Mesendoderm (in vitro differentiated cells): ENCODE measurements at regions not wholly inside any gene's neighbourhood (a gene's known extent, or its start where the extent isn't known, plus 50 kb on each side); places are given as distances from the start of the nearest gene placed in this dataset.
A peak's percentile ranks its signal among the peaks of the same experiment; 100 is the strongest.

ENCODE experiments used
- DNase-seq: peaks from one replicate; pipeline ENCODE4 v3.0.0; 2013
- H2AK5ac ChIP-seq: 2 replicates; pipeline ENCODE4 v1.6.1; 2013; ENCODE audit warnings: low read length, inconsistent platforms
- H2BK120ac ChIP-seq: 2 replicates; pipeline ENCODE4 v1.6.1; 2013; ENCODE audit warnings: low read depth, mild to moderate bottlenecking, low read length, moderate library complexity, mixed read lengths
- H2BK15ac ChIP-seq: replicated peaks from 2 replicates; pipeline ENCODE4 v1.6.1; 2013; ENCODE audit warnings: low read depth, mild to moderate bottlenecking, moderate library complexity
- H2BK5ac ChIP-seq: 2 replicates; pipeline ENCODE4 v1.6.1; 2013; ENCODE audit warnings: low read length, inconsistent platforms
- H3K18ac ChIP-seq: 2 replicates; pipeline ENCODE4 v1.6.1; 2013; ENCODE audit warnings: mild to moderate bottlenecking, low read length, mixed read lengths
- H3K23ac ChIP-seq: one replicate; pipeline ENCODE4 v1.6.1; 2013; ENCODE audit warnings: low read length
- H3K27ac ChIP-seq: 2 replicates; pipeline ENCODE4 v1.5.1; 2013; ENCODE audit warnings: low read depth, mild to moderate bottlenecking, inconsistent platforms, low read length, moderate library complexity
- H3K27me3 ChIP-seq: 2 replicates; pipeline ENCODE4 v1.6.1; 2013; ENCODE audit warnings: low read length, control low read depth, mild to moderate bottlenecking, inconsistent platforms; ENCODE audit not compliant: insufficient read depth, poor library complexity
- H3K36me3 ChIP-seq: 2 replicates; pipeline ENCODE4 v1.6.1; 2013; ENCODE audit warnings: low read length, inconsistent platforms; ENCODE audit not compliant: control insufficient read depth, insufficient read depth
- H3K4ac ChIP-seq: one replicate; pipeline ENCODE4 v1.6.1; 2013; ENCODE audit warnings: low read depth, mild to moderate bottlenecking, low read length, moderate library complexity
- H3K4me1 ChIP-seq: 2 replicates; pipeline ENCODE4 v1.6.1; 2013; ENCODE audit warnings: low read depth, low read length, inconsistent platforms; ENCODE audit not compliant: control insufficient read depth
- H3K4me2 ChIP-seq: 2 replicates; pipeline ENCODE4 v1.6.1; 2013; ENCODE audit warnings: low read length
- H3K4me3 ChIP-seq: 2 replicates; pipeline ENCODE4 v1.5.1; 2013; ENCODE audit warnings: mild to moderate bottlenecking, low read length
- H3K56ac ChIP-seq: one replicate; pipeline ENCODE4 v1.6.1; 2013; ENCODE audit warnings: low read length
- H3K79me1 ChIP-seq: 2 replicates; pipeline ENCODE4 v1.6.1; 2013; ENCODE audit warnings: low read length, inconsistent platforms
- H3K79me2 ChIP-seq: 2 replicates; pipeline ENCODE4 v1.6.1; 2013; ENCODE audit warnings: mild to moderate bottlenecking, low read length; ENCODE audit not compliant: control insufficient read depth, insufficient read depth
- H3K9ac ChIP-seq: 2 replicates; pipeline ENCODE4 v1.6.1; 2013; ENCODE audit warnings: low read length, inconsistent platforms
- H4K5ac ChIP-seq: one replicate; pipeline ENCODE4 v1.6.1; 2013; ENCODE audit warnings: low read length
- H4K8ac ChIP-seq: one replicate; pipeline ENCODE4 v1.6.1; 2013; ENCODE audit warnings: low read depth, mild to moderate bottlenecking, control low read depth, low read length, moderate library complexity
- WGBS: extraction: QIAGEN DNeasy Blood & Tissue Kit; methylation state at CpG from one replicate; pipeline ENCODE4 v1.1.7; 2013; ENCODE audit warnings: low lambda C conversion rate, missing lambda C conversion rate; ENCODE audit not compliant: insufficient coverage; ENCODE audit errors: extremely low coverage; 5-methylcytosine and 5-hydroxymethylcytosine counted together

- no peak overlapping the region for H2BK120ac ChIP-seq
- no CpG with 5 or more reads among the region's 6 CpGs for WGBS
- H3K36me3 ChIP-seq: no peaks in the 10 kb centered on the region
- no peaks in the 10 kb centered on the region for H3K27me3 ChIP-seq
- H2BK15ac ChIP-seq: no peak overlapping the region
- no peak overlapping the region for H3K9ac ChIP-seq
- no peak overlapping the region for H2AK5ac ChIP-seq
- no peak overlapping the region for H3K4ac ChIP-seq
- H3K56ac ChIP-seq: no peak overlapping the region
- H3K79me2 ChIP-seq: no peaks in the 10 kb centered on the region
- H3K4me1 ChIP-seq: no peaks in the 10 kb centered on the region
- no peak overlapping the region for H3K4me3 ChIP-seq
- no peak overlapping the region for H2BK5ac ChIP-seq
- H3K23ac ChIP-seq: no peak overlapping the region
- no peak overlapping the region for H3K27ac ChIP-seq
- H4K5ac ChIP-seq: no peak overlapping the region
- H4K8ac ChIP-seq: peak overlapping the region; percentile 28
- no peak for DNase-seq
- no peak overlapping the region for H3K4me2 ChIP-seq
- H3K79me1 ChIP-seq: no peaks in the 10 kb centered on the region
- H3K18ac ChIP-seq: no peak overlapping the region
These were observed 64.4 kb upstream of the FUCA2 start for GRCh38 chr6:143575901-143576426.

- Histone ChIP-seq H3K56ac (no peak overlapping the region), H2AK5ac (no peak overlapping the region), H4K8ac (no peak overlapping the region), H3K79me2 (no peaks in the 10 kb centered on the region), H3K4me3 (no peak overlapping the region), H3K4me1 (no peaks in the 10 kb centered on the region), H4K5ac (no peak overlapping the region), H2BK5ac (no peak overlapping the region), H3K79me1 (no peaks in the 10 kb centered on the region), H3K9ac (no peak overlapping the region), H3K27ac (no peak overlapping the region), H3K23ac (no peak overlapping the region), H3K27me3 (no peaks in the 10 kb centered on the region), H3K36me3 (no peaks in the 10 kb centered on the region), H3K18ac (no peak overlapping the region), H2BK120ac (no peak overlapping the region), H2BK15ac (no peak overlapping the region), H3K4me2 (no peak overlapping the region), H3K4ac (no peak overlapping the region)
- DNase-seq: peak; percentile 80
- no CpG with 5 or more reads among the region's 5 CpGs for WGBS
These were observed 63.9 kb upstream of the FUCA2 start for GRCh38 chr6:143575440-143575839.

GRCh38 chr6:143570147-143570853 lies 58.8 kb upstream of the FUCA2 start:
- Histone ChIP-seq H2BK15ac (no peak overlapping the region), H3K4me3 (no peak overlapping the region), H3K9ac (no peak overlapping the region), H2AK5ac (no peak overlapping the region), H2BK5ac (no peak overlapping the region), H3K27me3 (no peaks in the 10 kb centered on the region), H3K79me1 (no peaks in the 10 kb centered on the region), H3K36me3 (no peaks in the 10 kb centered on the region), H3K4me2 (peak overlapping the region; percentile 22), H3K56ac (peak overlapping the region; percentile 22), H4K8ac (no peak overlapping the region), H2BK120ac (no peak overlapping the region), H4K5ac (no peak overlapping the region), H3K79me2 (no peaks in the 10 kb centered on the region), H3K23ac (no peak overlapping the region), H3K4ac (no peak overlapping the region), H3K27ac (no peak overlapping the region), H3K18ac (no peak overlapping the region), H3K4me1 (no peaks in the 10 kb centered on the region)
- WGBS: no CpG with 5 or more reads among the region's 13 CpGs
- DNase-seq: peak; percentile 64

GRCh38 chr6:143569040-143569439 lies 57.5 kb upstream of the FUCA2 start:
- no peak overlapping the region for H2BK120ac ChIP-seq
- no peak overlapping the region for H3K23ac ChIP-seq
- H4K5ac ChIP-seq: no peak overlapping the region
- no peaks in the 10 kb centered on the region for H3K36me3 ChIP-seq
- H2AK5ac ChIP-seq: no peak overlapping the region
- WGBS: no CpG with 5 or more reads among the region's 4 CpGs
- H3K18ac ChIP-seq: no peak overlapping the region
- no peak overlapping the region for H2BK15ac ChIP-seq
- H3K4me2 ChIP-seq: no peak overlapping the region
- no peaks in the 10 kb centered on the region for H3K4me1 ChIP-seq
- H4K8ac ChIP-seq: no peak overlapping the region
- H2BK5ac ChIP-seq: no peak overlapping the region
- H3K79me2 ChIP-seq: no peaks in the 10 kb centered on the region
- H3K27me3 ChIP-seq: no peaks in the 10 kb centered on the region
- H3K4me3 ChIP-seq: no peak overlapping the region
- no peak overlapping the region for H3K56ac ChIP-seq
- no peak for DNase-seq
- H3K4ac ChIP-seq: no peak overlapping the region
- H3K9ac ChIP-seq: no peak overlapping the region
- H3K79me1 ChIP-seq: no peaks in the 10 kb centered on the region
- no peak overlapping the region for H3K27ac ChIP-seq

GRCh38 chr6:143564484-143565017 lies 53.0 kb upstream of the FUCA2 start:
- Histone ChIP-seq H3K4ac (no peak overlapping the region), H3K79me2 (no peaks in the 10 kb centered on the region), H2AK5ac (no peak overlapping the region), H3K9ac (no peak overlapping the region), H2BK5ac (no peak overlapping the region), H4K5ac (no peak overlapping the region), H3K56ac (no peak overlapping the region), H3K4me2 (no peak overlapping the region), H4K8ac (no peak overlapping the region), H3K18ac (no peak overlapping the region), H3K36me3 (no peaks in the 10 kb centered on the region), H3K4me1 (no peaks in the 10 kb centered on the region), H3K79me1 (no peaks in the 10 kb centered on the region), H3K27ac (no peak overlapping the region), H3K23ac (no peak overlapping the region), H2BK120ac (no peak overlapping the region), H2BK15ac (no peak overlapping the region), H3K27me3 (no peaks in the 10 kb centered on the region), H3K4me3 (no peak overlapping the region)
- WGBS: no CpG with 5 or more reads among the region's 6 CpGs
- no peak for DNase-seq
